ENCODE measurements at regions not wholly inside any gene's neighbourhood (a gene's known extent, or its start where the extent isn't known, plus 50 kb on each side); places are given as distances from the start of the nearest gene placed in this dataset.
"Not testable (repeated sequence)": the region's sequence is repeated elsewhere in the genome, so short reads cannot be mapped to it uniquely, and the experiment has no call there.

- TF ChIP-seq, protein P1, sequence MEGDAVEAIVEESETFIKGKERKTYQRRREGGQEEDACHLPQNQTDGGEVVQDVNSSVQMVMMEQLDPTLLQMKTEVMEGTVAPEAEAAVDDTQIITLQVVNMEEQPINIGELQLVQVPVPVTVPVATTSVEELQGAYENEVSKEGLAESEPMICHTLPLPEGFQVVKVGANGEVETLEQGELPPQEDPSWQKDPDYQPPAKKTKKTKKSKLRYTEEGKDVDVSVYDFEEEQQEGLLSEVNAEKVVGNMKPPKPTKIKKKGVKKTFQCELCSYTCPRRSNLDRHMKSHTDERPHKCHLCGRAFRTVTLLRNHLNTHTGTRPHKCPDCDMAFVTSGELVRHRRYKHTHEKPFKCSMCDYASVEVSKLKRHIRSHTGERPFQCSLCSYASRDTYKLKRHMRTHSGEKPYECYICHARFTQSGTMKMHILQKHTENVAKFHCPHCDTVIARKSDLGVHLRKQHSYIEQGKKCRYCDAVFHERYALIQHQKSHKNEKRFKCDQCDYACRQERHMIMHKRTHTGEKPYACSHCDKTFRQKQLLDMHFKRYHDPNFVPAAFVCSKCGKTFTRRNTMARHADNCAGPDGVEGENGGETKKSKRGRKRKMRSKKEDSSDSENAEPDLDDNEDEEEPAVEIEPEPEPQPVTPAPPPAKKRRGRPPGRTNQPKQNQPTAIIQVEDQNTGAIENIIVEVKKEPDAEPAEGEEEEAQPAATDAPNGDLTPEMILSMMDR (conservative IDR thresholded peaks at IDR 0.05), result no peak
- no peak overlapping the region for H3K27ac ChIP-seq
These were observed 107.9 kb upstream of the PMCH start for GRCh38 chr12:102305486-102305885.

DNA sequence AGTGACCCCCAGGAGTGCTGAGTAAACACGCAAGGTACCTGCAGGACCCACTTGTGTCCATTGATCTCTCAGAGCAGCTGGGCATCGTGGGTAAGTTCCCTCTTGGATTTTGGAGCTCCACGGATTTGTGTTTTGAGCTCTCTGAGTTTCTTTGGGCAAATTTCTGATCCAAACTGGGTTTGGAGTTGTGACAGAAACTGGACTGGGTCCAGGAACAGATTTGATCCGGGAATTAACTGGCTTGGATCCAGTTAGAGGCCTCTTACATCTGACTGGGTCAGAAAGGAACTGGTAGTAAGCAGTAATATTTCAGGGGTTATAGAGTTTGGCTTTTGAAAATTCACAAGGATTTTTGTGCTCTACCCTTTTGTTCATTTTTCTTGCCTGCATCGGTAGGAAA lies 107.0 kb upstream of the PMCH start:
- H3K27ac ChIP-seq, result not testable (repeated sequence)

DNA sequence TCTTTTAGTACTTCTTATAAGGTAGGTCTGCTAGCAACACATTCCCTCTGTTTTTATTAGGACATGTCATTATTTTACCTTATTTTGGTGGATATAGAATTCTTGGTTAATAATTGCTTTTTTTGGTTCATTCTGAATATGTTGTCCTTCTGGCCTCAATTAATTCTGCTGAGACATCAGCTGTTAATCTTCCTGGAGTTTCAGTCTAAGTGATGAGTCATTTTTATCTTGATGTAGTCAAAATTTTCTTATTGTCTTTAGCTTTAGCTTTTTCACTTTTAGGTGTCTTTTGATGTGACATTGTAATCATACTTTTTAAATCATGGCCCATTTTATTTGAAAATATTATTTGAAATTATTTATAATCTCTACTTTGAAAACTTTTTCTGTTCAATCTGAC lies 104.9 kb upstream of the PMCH start:
- no peak overlapping the region for H3K27ac ChIP-seq
- TF ChIP-seq, protein P1 (conservative IDR thresholded peaks at IDR 0.05), result no peak

DNA sequence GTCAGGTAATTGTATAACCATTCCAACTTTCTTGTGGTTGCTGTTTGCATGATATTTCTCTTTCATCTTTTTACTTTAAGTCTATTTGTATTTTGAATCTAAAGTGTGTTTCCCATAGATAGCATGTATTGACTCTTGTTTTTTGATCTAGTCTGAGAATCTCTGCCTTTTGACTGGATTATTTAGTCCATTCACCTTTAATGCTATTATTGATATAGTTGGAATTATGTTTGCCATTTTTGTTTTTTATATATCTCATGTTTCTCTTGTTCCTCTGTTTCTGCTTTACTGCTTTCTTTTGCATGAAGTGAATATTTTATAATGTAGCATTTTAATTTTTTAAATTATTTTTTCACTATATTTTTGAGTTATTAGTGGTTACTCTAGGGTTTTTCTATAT lies 103.9 kb upstream of the PMCH start:
- TF ChIP-seq, protein P1 (conservative IDR thresholded peaks at IDR 0.05), result no peak
- H3K27ac ChIP-seq, result no peak overlapping the region

DNA sequence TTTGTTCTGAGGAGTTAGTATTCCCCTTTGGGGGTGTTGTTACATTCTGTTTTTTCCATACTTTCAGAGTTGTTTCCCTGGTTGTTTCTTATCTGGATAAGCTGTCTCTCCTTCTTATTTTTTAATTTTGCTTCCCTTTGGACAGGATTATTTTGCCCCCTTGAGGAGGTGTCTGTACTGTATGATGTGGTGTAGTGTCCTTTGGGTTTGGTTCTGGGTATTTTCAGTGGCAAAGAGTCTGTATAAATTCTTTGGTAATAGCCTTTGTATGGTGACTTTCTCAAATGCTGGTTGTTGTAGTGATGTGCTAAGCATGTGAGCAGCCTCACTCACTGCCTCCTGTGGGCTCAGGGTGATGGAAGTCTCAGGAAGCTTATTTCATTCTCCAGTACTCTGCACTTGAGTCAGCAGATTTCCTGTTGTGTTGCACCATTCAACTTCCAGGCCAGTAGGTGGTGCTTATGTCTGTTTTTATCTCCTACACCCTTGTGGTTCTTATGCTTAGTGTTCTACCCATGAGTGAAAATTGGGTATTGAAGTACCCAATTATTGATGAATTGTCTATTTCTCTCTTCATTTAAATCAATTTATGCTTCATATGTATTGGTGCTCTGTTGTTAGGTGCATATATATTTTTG lies 103.3 kb upstream of the PMCH start:
- H3K27ac ChIP-seq, result no peak overlapping the region
- TF ChIP-seq, protein P1 (conservative IDR thresholded peaks at IDR 0.05), result peak; percentile 73

GRCh38 chr12:102299731-102300130 lies 102.1 kb upstream of the PMCH start:
- TF ChIP-seq, protein P1 (conservative IDR thresholded peaks at IDR 0.05), result no peak
- no peak overlapping the region for H3K27ac ChIP-seq

- TF ChIP-seq, protein P1 (conservative IDR thresholded peaks at IDR 0.05), result no peak
- no peak overlapping the region for H3K27ac ChIP-seq
These were observed 100.4 kb upstream of the PMCH start for GRCh38 chr12:102298022-102298421.

- TF ChIP-seq, protein P1 (conservative IDR thresholded peaks at IDR 0.05), result no peak
- no peak overlapping the region for H3K27ac ChIP-seq
These were observed 99.8 kb upstream of the PMCH start for GRCh38 chr12:102297412-102297811.

All from VCaP (cell line).